GM10266 (cell line): ENCODE measurements at regions not wholly inside any gene's neighbourhood (a gene's known extent, or its start where the extent isn't known, plus 50 kb on each side); places are given as distances from the start of the nearest gene placed in this dataset.
A peak's percentile ranks its signal among the peaks of the same experiment; 100 is the strongest.

Experiments
- DNase-seq: peaks from one replicate; pipeline ENCODE4 v3.0.0; 2012; ENCODE audit errors: extremely low spot score
- TF ChIP-seq, protein P1 (sequence below): IDR thresholded peaks from 2 replicates; pipeline ENCODE4 v1.5.1; 2012; ENCODE audit warnings: mild to moderate bottlenecking, low read depth; ENCODE audit not compliant: control insufficient read depth, insufficient read depth; ENCODE audit errors: missing control alignments

DNA sequence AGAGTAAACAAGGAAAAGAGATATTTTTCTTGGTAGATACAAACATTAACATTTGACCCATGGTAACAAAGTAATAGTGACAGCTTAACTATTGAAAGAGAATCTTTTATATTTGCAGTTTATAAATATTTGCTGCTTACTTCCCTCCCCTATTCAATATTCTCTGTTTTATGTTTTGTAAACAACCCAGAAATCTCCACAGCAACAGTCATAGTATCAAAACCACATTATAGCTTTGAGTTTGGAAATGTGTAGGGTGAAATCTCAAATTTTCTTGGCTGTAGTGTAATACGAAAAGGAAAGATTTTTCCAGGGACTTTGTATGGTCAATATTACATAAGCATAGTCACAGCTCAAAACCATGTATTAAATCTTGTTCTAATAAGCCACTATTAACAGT is 511.2 kb downstream of the METTL4 start:
- TF ChIP-seq, protein P1, sequence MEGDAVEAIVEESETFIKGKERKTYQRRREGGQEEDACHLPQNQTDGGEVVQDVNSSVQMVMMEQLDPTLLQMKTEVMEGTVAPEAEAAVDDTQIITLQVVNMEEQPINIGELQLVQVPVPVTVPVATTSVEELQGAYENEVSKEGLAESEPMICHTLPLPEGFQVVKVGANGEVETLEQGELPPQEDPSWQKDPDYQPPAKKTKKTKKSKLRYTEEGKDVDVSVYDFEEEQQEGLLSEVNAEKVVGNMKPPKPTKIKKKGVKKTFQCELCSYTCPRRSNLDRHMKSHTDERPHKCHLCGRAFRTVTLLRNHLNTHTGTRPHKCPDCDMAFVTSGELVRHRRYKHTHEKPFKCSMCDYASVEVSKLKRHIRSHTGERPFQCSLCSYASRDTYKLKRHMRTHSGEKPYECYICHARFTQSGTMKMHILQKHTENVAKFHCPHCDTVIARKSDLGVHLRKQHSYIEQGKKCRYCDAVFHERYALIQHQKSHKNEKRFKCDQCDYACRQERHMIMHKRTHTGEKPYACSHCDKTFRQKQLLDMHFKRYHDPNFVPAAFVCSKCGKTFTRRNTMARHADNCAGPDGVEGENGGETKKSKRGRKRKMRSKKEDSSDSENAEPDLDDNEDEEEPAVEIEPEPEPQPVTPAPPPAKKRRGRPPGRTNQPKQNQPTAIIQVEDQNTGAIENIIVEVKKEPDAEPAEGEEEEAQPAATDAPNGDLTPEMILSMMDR: no peak
- DNase-seq: no peak

DNA sequence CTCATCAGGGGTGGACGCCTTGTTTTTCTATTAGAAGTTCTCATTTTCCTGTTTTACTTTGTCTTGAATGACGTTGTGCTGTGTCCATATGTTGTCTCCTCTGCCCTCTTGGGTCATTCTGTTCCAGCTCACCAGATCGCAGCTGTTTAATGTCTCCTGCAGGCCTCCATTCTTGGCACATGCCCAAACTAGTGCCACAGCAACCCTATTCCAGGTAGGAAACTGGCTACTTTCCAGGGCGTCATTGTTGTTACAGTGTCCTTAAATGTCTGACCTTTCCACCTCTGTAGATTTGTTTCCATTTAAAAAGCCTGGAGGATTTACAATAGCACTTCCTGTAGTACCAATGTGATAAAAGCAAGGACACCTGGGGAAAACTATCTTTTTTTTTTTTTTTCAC is 500.7 kb downstream of the METTL4 start:
- TF ChIP-seq, protein P1: no peak
- no peak for DNase-seq

DNA sequence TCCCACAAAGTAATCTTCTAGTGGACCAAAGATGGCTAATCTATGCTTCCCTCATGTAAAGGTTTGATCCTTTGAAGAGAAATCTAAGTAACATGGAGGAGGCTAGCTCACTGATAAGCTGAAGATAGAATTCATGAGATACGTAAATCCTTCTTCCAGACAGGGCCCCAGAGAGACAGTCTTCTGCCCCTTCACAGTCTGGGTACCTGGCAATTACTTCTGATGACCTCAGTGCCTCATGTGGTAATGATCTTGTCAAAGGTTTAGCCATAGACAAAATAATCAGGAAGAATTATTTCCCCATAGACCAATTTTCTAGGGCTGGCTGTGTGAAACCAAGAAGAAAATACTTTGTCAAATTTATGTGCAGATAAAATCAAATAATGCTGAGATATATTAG is 495.8 kb downstream of the METTL4 start:
- TF ChIP-seq, protein P1: no peak
- DNase-seq: no peak

DNA sequence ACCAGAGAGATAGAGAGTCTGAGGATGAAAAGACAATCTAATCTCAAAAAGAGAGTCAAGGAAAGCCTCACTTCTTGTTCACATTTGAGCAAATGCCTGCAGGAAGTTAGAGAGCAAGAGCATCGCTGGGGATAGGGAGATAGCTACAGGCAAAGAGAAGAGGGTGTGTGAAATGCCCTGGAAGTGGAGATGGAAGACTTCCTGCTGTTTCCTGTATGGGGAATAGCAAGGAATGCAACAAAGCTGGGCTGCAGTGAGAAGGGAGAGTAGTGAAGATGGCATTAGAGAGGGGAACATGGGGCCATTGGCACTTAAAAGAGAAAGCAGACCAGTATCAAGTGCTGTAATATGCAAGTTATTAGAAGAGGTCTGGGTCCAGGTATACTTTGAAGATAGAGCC is 488.6 kb downstream of the METTL4 start:
- no peak for DNase-seq
- TF ChIP-seq, protein P1: no peak

DNA sequence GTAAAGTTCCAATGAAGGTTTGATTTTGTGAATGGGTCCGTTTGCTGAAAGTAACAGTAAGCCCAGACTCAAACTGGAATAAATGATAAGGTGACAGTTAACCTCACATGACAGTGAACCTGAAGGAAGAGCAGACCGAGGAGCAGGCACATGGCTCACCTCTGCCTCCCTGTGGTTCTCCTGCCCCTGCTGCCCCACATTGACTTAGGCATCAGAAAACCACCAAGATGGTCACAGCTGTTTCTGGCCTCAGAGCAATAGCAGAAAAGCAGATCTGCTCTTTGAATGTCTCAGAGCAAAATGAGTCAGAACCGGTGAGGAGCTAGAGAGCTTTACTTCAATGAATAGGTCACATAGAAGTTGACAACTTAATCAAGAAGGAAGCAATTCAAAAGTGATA is 487.6 kb downstream of the METTL4 start:
- no peak for DNase-seq
- TF ChIP-seq, protein P1: peak; percentile 33

DNA sequence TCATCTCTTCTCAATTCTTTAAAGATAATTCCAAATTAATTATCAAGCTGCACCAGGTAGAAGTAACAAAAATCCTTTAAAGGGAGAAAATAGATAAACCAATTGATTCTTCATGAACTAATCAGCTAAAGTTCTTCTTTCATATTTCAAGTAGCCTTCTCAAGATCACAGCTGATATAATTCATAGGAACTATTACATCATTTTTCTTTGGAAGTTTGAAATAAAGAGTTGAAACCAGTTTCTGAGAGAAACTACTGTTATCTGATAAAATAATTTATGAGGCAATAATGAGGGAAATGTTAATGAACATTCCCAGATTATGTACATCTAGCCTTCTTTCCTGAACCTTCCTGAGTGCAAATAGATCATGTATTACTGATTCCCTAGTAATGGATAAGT is 484.9 kb downstream of the METTL4 start:
- no peak for DNase-seq
- TF ChIP-seq, protein P1: no peak

DNA sequence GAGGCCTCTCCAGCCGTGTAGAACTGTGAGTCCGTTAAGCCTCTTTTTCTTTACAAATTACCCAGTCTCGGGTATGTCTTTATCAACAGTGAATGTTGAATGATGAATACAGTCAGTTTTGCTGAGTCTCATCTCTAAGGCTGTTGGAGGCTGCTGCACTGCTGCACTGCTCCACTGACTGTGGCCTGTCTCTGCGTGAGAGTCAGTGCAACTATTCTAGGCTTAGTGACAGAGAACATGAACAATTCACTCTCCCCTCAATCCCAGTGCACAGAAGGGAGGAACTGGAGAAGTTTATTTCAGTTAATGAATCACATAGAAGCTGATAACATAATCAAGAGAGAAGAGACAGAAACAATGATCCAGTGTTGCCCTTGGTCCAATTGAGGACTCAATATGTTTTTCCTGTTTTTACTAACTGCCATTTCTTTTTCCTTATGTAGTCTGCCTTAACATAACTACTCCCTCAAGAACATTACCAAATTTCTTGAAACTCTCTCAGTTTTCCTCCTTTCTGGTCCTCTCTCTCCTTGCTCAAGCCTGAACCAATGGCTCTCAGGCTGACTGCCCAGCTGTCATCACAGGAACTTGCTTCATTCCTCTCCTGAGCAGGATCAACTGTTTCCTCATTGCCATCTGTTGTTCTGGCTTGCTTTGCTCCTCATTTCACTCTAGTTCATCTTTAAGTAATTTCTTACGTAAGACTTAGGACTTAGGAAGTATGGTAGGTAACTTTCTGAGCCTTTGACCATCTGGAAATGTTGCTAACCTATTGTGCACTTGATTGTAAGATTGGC is 483.2 kb downstream of the METTL4 start:
- no peak for DNase-seq
- TF ChIP-seq, protein P1: no peak
